GM06990 (cell line): ENCODE measurements at regions not wholly inside any gene's neighbourhood (a gene's known extent, or its start where the extent isn't known, plus 50 kb on each side); places are given as distances from the start of the nearest gene placed in this dataset.

Source experiments
- DNase-seq: peaks from one replicate; pipeline ENCODE4 v3.0.0-alpha.2; 2011; ENCODE audit not compliant: insufficient read length; ENCODE audit errors: extremely low read depth
- H3K27me3 ChIP-seq: replicated peaks from 2 replicates; pipeline ENCODE4 v1.6.0; 2011; ENCODE audit warnings: low read length; ENCODE audit not compliant: control insufficient read depth, insufficient read depth
- H3K36me3 ChIP-seq: 2 replicates; pipeline ENCODE4 v1.5.1; 2011; ENCODE audit warnings: low read length; ENCODE audit not compliant: control insufficient read depth, insufficient read depth
- H3K4me3 ChIP-seq: replicated peaks from 2 replicates; pipeline ENCODE4 v1.5.1; 2011; ENCODE audit warnings: low read depth, mild to moderate bottlenecking, control low read depth, low read length
- CTCF ChIP-seq: IDR thresholded peaks from 2 replicates; pipeline ENCODE4 v1.5.1; 2011; ENCODE audit warnings: low read length, control low read depth, mild to moderate bottlenecking, inconsistent platforms; ENCODE audit not compliant: insufficient read depth, poor library complexity, severe bottlenecking

GRCh38 chr10:44513591-44513990, 128.7 kb upstream of the CXCL12 start:
- no peaks in the 10 kb centered on the region for H3K27me3 ChIP-seq
- DNase-seq, result no peak
- no peak overlapping the region for H3K4me3 ChIP-seq
- no peaks in the 10 kb centered on the region for H3K36me3 ChIP-seq
- no peak for TF ChIP-seq CTCF

- no peaks in the 10 kb centered on the region for H3K36me3 ChIP-seq
- TF ChIP-seq CTCF, result no peak
- no peaks in the 10 kb centered on the region for H3K27me3 ChIP-seq
- no peak overlapping the region for H3K4me3 ChIP-seq
- DNase-seq, result no peak
Observed at GRCh38 chr10:44516891-44517290, 132.0 kb upstream of the CXCL12 start.

- no peak for DNase-seq
- no peaks in the 10 kb centered on the region for H3K36me3 ChIP-seq
- no peak overlapping the region for H3K4me3 ChIP-seq
- peak; percentile 51 for TF ChIP-seq CTCF
- no peaks in the 10 kb centered on the region for H3K27me3 ChIP-seq
Observed at GRCh38 chr10:44517635-44518034, 132.7 kb upstream of the CXCL12 start.

GRCh38 chr10:44519361-44519760, 134.5 kb upstream of the CXCL12 start:
- TF ChIP-seq CTCF, result no peak
- H3K4me3 ChIP-seq, result no peak overlapping the region

GRCh38 chr10:44520651-44521050, 135.8 kb upstream of the CXCL12 start:
- Histone ChIP-seq H3K36me3 (no peaks in the 10 kb centered on the region), H3K27me3 (no peaks in the 10 kb centered on the region), H3K4me3 (no peak overlapping the region)
- no peak for TF ChIP-seq CTCF
- no peak for DNase-seq

More at GRCh38 chr10:44519361-44519760, 134.5 kb upstream of the CXCL12 start:
- no peak for DNase-seq
- no peaks in the 10 kb centered on the region for H3K27me3 ChIP-seq
- H3K36me3 ChIP-seq, result no peaks in the 10 kb centered on the region

- H3K4me3 ChIP-seq, result no peak overlapping the region
- no peaks in the 10 kb centered on the region for H3K36me3 ChIP-seq
- DNase-seq, result no peak
- TF ChIP-seq CTCF, result no peak
- no peaks in the 10 kb centered on the region for H3K27me3 ChIP-seq
Observed at GRCh38 chr10:44539178-44539577, 154.3 kb upstream of the CXCL12 start.
